Retina (tissue), 1 donor: ENCODE measurements at regions not wholly inside any gene's neighbourhood (a gene's known extent, or its start where the extent isn't known, plus 50 kb on each side); places are given as distances from the start of the nearest gene placed in this dataset.
"Not testable (repeated sequence)": the region's sequence is repeated elsewhere in the genome, so short reads cannot be mapped to it uniquely, and the experiment has no call there.

Experiments
- DNase-seq: peaks from one replicate; pipeline ENCODE4 v3.0.0-alpha.2; 2016

DNA sequence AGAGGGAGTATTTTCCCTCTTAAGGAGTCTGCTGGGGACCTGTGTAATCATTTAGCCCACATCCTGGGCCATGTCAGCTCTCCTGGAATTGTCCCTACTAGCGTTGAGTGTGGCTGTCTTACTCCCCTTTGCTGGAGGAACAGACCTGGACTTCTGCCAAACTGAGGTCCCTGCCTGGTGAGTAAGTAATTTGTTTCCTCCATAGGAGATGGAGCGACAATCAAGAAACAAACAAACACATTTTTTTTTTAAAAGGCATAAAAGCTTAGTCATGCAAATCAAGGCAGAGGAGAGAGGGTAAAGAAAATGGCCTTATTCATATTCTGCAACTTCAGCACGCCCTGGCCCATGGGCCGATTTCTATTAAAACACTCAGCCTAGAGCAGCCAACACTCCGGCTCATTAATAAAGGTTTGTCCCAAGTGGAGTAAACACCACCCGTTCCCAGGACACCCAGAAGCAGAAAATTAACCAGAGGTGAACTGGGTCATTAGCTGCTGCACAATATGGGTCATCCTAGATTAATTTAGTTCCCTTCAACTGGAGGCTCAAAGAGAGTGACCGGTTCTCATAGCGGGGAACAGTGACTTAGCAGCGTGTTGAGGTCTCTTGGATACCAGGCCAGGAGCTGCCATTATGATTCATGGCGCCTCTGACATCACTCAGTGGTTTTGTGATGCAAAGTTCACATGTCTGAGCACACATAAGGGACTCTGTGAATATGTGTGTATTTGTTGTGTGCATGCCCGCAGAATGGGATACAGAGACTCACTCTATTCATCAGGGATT is 165.0 kb upstream of the SULF2 start:
- DNase-seq = peak; percentile 60

DNA sequence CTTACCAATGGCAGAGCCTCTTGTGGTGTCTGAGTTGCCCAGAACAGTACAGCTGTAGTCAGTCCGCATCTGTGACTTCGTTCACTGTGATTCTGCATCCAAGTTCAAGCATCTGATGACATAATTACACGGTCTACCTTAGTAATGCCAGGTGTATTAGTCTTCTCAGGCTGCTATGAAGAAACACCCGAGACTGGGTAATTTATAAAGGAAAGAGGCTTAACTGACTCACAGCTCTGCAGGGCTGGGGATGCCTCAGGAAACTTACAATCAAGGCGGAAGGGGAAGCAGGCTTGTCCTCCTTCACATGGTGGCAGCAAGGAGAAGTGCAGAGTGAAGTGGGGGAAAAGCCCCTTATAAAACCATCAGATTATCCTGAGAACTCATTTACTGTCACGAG is 163.9 kb upstream of the SULF2 start:
- no peak for DNase-seq

DNA sequence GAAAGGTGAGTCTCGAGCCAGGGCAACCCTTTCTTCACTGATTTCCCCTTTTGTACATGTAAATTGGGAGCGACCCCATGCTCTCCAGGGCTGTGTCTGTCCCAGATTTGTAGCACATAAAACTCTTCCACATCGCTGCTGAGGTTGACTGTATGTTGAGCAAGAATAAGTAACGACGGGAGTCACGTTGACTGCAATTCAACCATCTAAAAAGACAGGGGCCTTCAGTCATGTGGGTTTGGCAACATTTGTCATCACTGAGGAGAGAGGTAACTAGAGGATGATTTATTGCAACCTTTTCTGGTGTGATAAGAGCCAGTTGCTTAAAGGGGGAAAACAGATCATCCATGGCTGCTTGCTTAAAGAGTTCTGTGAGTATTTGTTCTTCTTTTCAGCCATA is 159.4 kb upstream of the SULF2 start:
- no peak for DNase-seq

DNA sequence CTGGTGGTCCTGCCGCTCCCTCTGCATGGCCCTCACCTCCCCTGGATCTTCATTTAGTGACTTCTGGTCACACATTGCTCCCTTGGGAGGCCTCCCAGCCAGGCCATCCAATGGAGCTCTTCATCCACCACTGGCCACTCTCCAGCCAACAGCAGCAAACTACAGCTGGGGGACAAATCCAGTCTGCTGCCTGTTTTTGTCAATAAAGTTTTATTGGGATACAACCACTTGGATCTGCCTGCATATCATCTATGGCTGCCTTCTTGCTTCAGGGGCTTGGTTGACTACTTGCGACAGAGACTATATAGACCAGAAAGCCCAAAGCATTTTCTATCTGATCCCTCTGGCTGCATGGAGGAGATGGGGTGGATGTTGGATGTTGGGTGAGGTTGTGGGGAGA is 156.6 kb upstream of the SULF2 start:
- DNase-seq = no peak

DNA sequence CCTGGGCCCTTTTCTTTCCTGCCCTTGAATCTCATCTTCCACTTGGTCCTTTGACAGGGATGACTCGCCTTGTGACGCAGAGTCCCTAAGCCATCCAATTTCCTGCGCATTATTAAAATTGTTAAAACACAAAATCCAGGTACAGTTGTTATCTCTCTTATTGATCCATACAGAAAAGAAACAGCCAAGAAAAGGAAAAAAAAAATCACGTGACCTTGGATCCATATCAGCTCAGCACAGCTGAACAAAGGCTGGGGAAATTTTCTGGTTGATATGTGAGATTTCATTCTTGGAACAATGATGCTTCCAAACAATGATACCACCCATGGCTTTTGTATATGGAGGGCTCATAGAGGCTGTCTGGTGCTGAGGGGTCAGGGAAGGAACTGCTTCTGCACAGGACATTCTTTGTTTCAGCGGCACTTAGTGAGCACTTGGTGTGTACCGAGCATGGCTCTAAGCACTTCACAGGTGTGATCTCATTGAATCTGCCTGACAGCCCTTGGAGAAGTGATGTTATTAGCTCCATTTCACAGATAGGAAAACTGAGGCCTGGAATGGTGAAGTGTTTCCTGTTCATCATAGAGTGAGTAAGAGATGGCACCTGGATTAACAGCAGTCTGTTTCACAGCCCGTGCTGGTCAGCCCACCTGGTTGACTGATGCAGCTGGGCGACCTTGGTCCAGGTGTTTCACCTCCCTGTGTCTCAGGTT is 155.0 kb upstream of the SULF2 start:
- DNase-seq = no peak

DNA sequence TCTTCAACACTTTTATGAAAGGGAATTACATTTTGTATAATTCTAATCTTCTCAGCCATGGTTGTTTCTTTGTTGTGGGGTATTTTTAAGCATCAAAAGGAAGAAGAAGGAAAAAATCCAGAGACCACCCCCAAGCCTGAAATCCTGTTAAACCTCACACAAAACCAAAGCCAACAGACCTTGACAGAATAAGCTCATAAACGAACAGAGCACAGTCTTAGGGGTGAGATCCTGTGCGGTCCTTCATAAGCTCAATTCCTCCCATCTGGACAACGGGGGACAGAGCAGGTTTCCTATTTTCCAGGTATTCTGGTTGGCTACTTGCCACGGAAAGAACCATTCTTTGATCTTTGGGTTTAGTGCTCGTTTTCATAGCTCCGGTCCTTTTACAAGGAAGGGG is 151.3 kb upstream of the SULF2 start:
- DNase-seq = no peak

DNA sequence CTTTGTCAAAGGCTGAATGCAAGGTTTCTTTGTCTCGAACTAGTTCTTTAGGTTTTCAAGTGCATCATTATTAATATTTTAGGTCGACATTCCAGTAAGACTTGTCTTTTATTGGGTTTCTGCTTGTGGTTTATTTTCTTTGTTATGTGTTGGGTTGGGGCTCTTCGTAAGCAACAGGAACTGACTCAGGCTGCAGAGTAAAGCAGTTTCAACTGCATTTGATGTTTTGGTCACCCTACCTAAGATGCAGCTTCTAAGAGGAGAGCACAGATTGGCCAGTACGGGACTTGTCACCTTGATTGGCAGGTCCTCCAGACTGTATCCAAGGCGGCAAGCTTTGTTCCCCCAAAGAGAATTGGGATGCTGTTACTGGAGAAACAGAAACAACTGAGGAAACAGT is 149.5 kb upstream of the SULF2 start:
- no peak for DNase-seq

DNA sequence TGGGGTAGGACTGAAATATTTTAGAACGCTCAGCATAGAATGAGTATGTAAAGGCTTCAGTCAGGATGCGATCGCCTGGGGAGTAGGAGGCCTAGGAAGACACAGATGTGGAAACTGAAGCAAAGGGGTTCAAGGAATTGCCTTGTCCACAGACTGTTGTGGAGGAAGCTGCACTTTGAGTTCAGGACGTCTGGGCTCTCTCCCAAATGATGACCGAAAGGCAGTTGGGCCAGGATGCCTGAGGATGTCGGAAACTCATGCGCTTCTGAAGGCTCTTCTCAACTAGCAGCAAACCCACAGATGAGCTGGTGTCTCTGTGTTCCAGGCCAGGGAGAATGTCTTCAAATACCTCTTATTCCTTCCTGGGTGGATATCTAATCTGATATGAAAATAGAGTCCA is 146.2 kb upstream of the SULF2 start:
- no peak for DNase-seq

DNA sequence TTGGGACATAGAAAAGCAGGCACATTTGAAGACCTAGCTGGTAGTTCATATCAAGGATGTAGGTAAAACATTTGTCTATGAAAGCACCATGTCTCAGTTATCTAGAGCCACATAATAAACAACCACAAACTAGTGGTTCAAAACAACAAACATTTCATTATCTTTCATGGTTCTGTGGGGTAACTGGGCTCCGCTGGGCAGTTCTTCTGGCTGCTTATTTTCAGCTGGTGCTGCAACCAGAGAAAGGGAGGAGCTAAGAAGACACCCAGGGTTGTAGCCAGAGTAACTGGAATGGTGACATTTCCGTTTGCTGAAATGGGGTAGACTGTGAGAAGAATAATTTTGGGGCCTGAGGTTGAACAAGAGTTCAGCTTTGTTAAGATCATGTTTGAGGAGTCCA is 145.7 kb upstream of the SULF2 start:
- DNase-seq = no peak

DNA sequence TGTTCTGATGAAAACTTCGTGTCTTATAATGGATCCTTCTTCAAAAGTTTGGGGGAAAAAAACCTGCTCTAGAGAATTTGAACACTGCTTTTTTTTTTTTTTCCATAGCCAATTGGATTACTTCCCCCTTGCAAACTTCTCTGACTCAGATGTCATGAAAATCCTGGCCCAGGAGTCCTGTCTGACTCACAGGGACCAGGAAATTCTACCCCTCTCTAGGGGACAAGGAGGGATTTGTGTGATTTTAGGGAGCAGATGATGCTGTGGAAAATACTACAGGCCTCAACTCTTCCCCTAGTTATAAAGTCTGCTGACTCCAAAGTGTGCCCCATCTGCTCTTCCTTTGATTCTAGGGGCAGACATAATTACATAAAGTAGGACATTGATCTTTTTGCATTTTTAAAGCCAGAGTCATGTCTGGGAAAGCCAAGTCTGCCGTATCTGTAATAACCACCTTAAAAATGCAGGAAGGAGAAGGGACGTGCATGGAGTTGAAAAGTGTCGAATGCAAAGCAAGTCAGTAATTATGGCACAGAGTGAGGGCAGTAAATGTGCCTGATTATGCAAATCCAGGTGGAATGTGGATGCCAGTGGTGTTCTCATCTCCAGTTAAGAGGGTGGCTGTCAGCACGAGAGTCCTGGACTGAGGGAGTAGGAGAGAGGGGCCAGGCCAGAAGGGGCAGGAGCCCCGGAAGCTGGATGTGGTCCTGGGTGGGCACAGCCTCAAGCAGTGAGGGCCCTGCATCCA is 144.3 kb upstream of the SULF2 start:
- DNase-seq = no peak

DNA sequence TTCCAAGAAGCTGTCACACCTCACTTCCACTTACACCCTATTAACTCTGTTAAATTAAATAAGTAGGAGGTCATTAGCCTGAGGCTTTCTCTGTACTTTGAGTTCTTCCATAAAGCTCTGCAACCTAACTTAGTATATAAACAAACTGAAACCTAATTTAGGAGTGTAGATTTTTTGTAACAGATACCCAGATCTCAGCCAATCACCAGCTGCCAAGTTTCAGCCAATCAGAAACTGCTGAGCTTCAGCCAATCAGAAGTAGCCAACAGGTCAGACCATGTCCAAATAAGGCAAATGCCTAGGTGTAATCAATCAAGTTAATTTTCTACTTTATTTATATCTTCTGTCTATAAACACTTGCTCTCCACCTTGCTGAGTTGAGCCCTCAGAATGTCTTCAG is 142.7 kb upstream of the SULF2 start:
- no peak for DNase-seq

DNA sequence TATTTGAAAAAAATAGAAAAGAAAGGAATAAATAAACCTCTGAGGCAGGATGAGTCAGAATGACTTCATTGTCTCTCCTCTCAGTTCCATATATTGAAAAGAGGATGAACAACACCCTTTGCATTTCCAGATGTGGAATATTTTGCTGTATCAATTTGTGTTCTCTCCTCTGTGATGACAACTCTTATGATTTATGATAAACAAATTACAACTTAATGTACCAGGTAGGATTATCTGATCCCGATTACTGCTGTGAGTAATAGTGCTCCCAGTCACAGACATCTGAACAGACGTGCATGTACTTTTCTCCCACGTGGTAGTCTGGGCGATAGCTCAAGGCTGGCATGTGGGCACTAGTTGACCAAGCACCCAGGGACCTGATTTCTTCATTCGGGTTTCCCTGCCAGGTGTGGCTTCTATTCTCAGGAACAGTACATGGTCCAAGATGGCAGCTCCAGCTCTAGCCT is 142.1 kb upstream of the SULF2 start:
- no peak for DNase-seq

DNA sequence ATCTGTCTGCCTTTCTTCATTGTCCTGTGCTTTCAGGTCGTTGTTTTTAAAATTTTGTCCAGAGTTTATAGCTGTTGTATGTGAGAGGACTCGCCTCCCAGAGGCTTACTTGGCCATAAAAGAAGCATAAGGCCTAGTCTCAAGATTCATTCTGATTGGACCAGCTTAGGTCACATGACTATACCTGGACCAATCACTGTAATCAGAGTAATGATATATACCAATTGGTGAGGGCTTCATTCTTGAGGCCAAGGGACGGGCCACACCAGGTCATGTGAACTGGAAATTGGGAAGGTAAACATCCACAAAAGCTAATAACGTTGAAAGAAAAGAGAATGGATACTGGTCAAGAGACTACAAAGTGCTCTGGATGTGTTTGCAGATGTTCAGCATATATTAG is 141.4 kb upstream of the SULF2 start:
- DNase-seq = no peak

DNA sequence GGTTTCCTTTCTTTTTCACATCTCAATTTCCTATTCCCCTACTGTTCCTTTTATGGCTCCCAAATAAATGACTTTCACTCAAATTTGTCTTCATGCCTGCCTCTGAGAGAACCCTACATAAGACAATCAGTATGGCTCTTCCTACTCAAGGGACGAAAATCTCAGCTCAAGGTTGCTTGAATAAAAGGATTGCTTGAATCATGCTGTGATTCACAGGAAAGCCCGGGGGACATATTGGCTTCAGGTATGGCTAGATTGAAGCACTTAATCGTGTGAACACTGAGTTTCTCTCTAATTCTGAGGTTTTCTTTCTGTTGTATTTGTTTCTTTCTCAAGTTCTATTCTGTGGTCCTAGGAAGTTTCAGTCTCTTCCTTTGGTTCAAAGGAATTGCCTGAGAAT is 140.3 kb upstream of the SULF2 start:
- DNase-seq = no peak

DNA sequence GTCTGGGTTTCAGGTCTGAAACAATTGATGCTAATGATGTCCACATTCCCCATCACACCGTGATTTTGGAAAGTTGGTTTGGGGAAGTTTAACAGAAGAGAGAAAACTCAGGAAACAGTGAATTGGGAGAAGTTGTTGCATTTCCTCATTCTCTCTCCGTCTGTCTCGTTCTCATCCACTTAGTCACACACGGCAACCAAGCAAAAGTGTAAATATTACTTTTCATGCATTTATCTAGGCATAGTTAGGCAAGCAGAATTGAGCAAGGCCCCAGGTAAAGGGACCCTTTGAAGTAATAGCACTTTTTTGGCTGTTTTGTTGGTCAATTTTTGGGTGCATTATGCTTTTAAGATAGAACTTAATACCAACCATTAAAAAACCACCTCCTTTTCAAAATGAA is 137.0 kb upstream of the SULF2 start:
- DNase-seq = no peak

DNA sequence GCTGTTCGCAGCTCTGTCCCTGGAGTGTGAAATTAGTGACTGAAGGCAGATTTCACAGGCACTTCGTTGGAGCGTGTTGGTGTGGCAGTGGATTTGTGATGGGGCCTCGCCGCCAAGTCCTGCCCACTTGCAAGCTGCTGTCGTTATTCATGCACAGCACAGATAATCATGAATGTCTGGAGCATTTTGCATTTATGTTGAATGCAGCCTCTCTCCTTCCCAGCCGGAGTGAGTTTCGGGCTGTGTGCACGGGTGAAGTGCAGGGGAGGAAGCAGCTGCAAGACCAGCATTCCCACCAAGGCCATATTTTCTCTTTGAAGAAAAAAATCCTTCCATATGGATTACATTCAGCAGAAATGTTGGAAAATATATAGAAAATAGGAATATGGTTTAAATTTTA is 136.5 kb upstream of the SULF2 start:
- DNase-seq = not testable (repeated sequence)

DNA sequence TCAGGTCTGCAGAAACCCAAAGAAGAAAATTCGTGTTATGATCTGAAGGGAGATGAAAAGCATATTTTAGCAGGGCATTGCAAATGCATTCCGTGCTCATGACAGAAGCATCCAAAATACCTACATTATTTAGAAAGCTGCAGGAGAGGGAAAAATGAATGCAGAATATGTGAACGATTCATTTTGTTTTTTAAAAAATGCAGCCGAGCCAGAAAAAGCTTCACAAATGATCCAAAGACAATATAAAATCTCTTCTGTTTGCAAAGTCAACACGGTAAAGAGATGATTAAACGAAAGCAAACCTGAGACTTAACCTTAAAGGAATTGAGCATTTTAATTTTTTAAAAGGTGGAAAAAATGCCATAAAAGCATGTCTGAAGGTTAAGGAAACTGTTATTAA is 136.1 kb upstream of the SULF2 start:
- DNase-seq = no peak

DNA sequence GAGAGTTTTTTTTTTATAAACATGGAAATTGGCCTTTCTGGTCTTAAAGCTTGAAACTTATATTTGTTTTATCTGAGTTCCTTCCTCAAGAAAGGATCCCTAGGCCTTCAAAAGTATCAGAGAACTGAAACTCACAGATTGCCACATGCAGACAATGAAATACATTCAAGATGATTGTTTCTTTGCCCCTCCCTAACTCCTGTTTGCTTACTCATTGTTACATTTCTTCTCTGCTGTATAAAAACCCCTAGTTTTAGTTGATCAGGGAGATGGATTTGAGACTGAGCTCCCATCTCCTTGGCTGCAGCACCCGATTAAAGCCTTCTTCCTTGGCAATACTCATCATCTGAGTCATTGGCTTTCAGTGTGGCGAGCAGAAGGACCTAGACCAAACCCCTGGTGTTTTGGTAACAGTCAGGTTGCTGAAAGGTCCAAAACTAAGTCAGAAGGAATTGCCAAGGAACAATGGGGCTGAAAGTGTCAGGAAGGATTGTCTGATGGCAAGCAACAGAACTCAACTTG is 132.3 kb upstream of the SULF2 start:
- no peak for DNase-seq

DNA sequence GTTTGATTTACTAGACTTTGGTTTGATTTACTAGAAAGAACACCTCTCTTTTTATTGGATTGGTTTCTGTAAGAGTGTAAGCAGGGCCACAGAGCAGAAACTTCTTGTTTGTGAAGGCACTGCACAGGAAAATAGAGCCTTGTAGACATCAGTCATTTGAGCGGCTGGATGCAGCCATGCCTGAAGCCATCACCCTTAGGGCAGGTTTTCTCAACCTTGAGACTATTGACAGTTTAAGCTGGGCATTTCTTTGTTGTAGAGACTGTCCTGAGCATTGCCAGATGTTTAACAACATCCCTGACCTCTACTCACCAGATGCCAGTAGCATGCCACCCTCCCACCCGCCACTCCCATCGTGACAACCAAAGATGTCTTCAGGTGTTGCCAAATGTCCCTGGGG is 130.2 kb upstream of the SULF2 start:
- DNase-seq = no peak

DNA sequence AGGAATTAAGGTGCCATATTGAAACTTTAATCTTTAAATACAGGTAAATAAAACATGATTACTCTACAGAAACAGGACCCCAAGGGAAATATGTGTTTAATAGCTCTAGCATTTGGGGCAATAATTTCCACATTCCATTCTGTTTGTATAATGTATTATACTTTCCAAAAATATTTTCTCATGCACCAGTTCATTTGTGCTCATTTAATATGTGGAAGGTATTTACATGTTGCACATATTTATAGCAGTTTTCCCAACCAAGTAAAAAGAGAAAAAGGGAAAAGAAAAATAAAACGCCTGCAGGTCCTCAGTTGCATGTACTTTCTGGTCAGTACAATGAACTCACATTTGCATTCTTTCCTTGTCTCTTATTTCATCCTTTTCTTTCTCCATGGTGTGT is 129.5 kb upstream of the SULF2 start:
- no peak for DNase-seq

DNA sequence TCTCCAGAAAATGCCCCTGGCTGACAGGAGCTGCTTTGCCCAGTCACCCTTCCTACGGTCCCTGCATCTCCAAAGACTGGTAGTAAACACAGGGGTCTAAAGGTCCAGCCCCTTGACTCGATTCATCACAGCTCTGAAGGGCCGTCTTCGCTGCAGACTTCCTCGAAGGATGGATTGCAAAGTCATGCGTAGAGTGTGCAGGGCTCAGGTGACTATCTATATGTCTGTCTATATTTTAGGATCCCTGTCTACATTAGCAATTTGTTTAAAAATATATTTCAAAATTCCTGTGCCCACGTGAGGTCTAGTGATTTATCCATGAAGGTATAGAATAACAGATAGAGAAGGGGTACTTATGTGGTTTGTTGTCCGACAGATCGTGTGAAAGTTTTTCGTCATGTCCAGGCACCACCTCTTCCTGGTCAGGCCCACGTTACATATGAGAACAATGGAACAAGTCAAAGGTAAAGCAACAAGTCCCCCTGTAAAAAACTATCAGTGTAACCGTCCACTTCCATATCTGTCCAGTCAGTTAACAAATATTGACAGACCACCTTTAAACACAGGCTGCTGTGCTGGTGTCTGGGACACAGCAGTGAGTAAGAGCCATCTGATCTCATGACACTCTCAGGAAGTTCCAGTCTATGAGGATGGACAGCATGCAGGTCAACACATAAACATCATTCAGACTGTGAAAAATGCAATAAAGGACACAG is 127.7 kb upstream of the SULF2 start:
- not testable (repeated sequence) for DNase-seq

DNA sequence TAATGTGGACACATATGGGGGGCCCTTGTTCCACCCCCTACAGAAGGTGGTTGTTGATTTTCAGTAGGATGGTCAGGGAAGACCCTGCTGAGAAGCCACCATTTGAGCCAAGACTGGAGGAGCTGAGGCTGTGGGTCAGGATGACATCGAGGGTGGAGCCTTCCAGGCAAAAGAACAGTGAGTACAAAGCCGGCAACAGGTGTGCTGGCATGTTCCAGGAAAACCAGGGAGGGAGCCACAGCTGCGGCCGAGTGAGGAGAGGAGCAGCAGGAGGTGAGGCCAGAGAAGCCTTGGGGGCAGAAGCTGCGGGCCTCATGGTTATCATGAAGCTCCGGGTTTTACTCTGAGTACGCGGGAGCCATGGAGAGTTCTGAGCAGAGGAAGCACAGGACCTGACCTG is 126.9 kb upstream of the SULF2 start:
- peak; percentile 51 for DNase-seq
